Gastrocnemius medialis (tissue), 4 donors: ENCODE measurements at regions not wholly inside any gene's neighbourhood (a gene's known extent, or its start where the extent isn't known, plus 50 kb on each side); places are given as distances from the start of the nearest gene placed in this dataset.

ENCODE experiments used
- CTCF ChIP-seq, 5 experiments: fragments of 450-650 bp in 3 of 5; fragments of 200-600 bp in 2 of 5; sonication (generic) in 2 of 5; IDR thresholded peaks in 4 of 5; conservative IDR thresholded peaks in 1 of 5; 1 replicate in 4 of 5; 2 replicates in 1 of 5; pipeline ENCODE4 v1.5.1; 2016 to 2019; ENCODE audit warnings: antibody characterized with exemption in 5 of 5, mild to moderate bottlenecking in 3 of 5, moderate library complexity in 3 of 5
- POLR2A ChIP-seq, 2 donors: fragments of 450-650 bp; IDR thresholded peaks; one replicate each; pipeline ENCODE4 v1.6.1; 2017; ENCODE audit warnings: antibody characterized with exemption in 2 of 2, mild to moderate bottlenecking in 2 of 2, moderate library complexity in 2 of 2

GRCh38 chr15:62570405-62570783 lies 405.3 kb upstream of the C2CD4B start:
- TF ChIP-seq POLR2A (IDR thresholded peaks at IDR 0.05), result no peak
- TF ChIP-seq CTCF (IDR thresholded peaks at IDR 0.05 in 4 of 5, conservative IDR thresholded peaks at IDR 0.05 in 1 of 5), result no peak
